ENCODE measurements at regions not wholly inside any gene's neighbourhood (a gene's known extent, or its start where the extent isn't known, plus 50 kb on each side); places are given as distances from the start of the nearest gene placed in this dataset.

DNA sequence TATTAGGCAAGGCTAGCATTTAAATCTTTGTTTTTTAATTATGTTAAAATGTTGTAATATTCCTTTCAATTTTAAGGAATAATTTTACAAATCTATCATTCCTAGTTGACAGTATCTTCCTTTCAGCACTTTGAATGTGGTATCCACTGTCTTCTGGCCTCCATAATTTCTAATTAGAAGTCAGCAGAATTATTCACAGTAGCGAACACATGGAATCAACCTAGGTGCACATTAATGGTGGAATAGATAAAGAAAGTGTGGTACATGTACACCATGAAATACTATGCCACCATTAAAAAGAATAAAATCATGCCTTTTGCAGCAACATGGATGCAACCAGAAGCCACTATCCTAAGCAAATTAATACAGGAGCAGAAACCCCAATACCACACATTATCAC, 1887.8 kb downstream of the PCDH7 start:
- TF ChIP-seq, protein P1, sequence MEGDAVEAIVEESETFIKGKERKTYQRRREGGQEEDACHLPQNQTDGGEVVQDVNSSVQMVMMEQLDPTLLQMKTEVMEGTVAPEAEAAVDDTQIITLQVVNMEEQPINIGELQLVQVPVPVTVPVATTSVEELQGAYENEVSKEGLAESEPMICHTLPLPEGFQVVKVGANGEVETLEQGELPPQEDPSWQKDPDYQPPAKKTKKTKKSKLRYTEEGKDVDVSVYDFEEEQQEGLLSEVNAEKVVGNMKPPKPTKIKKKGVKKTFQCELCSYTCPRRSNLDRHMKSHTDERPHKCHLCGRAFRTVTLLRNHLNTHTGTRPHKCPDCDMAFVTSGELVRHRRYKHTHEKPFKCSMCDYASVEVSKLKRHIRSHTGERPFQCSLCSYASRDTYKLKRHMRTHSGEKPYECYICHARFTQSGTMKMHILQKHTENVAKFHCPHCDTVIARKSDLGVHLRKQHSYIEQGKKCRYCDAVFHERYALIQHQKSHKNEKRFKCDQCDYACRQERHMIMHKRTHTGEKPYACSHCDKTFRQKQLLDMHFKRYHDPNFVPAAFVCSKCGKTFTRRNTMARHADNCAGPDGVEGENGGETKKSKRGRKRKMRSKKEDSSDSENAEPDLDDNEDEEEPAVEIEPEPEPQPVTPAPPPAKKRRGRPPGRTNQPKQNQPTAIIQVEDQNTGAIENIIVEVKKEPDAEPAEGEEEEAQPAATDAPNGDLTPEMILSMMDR (IDR thresholded peaks at IDR 0.05; ENCODE audit: insufficient read depth, low read length, poor library complexity, severe bottlenecking) = no peak
- no peak for DNase-seq (ENCODE audit: low read depth)
- H3K27me3 ChIP-seq (ENCODE audit: control insufficient read depth, insufficient read depth, low read length) = no peaks in the 10 kb centered on the region
- no peaks in the 10 kb centered on the region for H3K36me3 ChIP-seq (ENCODE audit: control insufficient read depth, insufficient read depth, low read length)
- no peak overlapping the region for H3K4me3 ChIP-seq (ENCODE audit: low read depth, low read length)

DNA sequence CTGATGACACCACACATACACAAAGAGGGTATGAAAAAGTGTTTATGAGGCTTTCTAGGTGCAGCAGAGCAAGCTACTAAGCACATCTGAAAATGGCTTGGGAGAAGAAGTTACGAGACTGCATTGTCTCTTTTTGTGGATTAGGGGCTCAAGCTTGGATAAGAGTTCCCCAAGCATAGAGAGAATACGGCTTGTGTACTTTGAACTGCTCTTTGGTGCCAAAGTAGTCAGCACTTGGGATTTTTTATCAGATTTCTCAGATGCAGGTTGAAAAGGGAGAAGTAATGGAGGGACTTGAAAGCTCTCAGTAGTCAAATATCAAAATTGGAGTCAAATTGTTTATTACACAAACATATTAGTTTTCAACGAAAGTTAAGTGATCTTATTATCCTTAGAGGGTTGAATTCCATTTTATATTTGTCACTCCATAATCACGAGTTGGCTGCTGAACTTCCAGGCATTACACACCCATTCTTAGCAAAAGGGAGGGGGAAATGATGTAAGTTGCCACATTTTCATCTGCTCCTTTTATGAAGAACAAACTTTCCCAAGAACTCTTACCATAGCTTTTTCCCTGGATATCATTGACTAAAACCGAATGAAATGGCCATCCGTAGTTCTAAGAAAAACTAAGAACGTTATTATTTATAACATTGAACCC, 1904.9 kb downstream of the PCDH7 start:
- H3K27me3 ChIP-seq (ENCODE audit: control insufficient read depth, insufficient read depth, low read length) = no peaks in the 10 kb centered on the region
- no peak overlapping the region for H3K4me3 ChIP-seq (ENCODE audit: low read depth, low read length)
- no peak for DNase-seq (ENCODE audit: low read depth)
- no peaks in the 10 kb centered on the region for H3K36me3 ChIP-seq (ENCODE audit: control insufficient read depth, insufficient read depth, low read length)
- TF ChIP-seq, protein P1 (IDR thresholded peaks at IDR 0.05; ENCODE audit: insufficient read depth, low read length, poor library complexity, severe bottlenecking) = no peak

DNA sequence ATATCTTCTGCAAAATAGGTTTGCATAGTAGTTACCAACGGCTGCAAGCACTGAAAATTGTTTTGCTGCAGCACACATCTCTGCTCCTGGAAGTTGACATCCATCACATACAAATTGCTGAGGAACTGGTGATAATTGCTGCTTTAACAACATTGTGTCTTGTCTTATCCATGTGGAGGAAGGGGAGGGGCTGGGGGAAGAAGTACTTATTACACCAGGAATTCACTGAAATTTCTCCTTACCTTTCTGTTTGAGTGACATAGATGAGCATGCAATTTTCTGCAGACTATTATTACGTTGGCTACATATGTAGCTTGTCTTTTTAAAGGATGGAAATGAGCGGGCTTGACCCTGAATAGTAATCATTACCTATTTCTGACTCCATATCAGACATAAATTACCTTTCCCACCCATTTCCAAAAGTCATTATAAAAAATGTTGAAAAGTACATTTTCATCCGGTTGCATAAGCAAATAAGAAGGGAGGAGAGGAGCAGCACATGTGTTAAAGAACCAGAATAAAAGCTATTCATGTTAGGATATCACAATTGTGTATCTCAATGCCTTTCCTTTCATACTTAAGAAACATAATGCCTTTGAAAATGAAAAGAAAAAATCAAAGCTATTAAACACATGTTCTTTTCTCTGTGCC, 1905.6 kb downstream of the PCDH7 start:
- Histone ChIP-seq H3K36me3 (ENCODE audit: control insufficient read depth, insufficient read depth, low read length) (no peaks in the 10 kb centered on the region), H3K4me3 (ENCODE audit: low read depth, low read length) (no peak overlapping the region), H3K27me3 (ENCODE audit: control insufficient read depth, insufficient read depth, low read length) (no peaks in the 10 kb centered on the region)
- TF ChIP-seq, protein P1 (IDR thresholded peaks at IDR 0.05; ENCODE audit: insufficient read depth, low read length, poor library complexity, severe bottlenecking) = no peak
- no peak for DNase-seq (ENCODE audit: low read depth)

DNA sequence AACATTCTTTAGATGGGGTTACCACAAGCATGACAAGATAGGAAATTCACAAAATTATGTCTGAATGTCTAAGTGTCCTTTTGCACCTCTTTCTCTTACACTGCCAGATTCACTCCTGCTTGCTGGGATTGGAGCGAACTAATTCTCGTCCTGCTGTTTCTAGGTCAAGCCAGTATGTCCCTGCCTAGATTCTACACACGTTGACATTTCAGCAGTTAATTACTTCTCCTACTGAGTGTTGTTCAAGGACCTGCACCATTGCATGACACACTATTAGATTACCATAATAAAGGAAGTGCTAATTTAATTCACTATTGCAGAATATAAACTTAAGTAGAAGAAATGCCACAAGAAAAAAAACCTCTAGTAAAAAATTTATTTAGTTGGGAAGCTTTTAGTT, 1911.7 kb downstream of the PCDH7 start:
- TF ChIP-seq, protein P1 (IDR thresholded peaks at IDR 0.05; ENCODE audit: insufficient read depth, low read length, poor library complexity, severe bottlenecking) = no peak
- DNase-seq (ENCODE audit: low read depth) = no peak
- H3K4me3 ChIP-seq (ENCODE audit: low read depth, low read length) = no peak overlapping the region
- no peaks in the 10 kb centered on the region for H3K27me3 ChIP-seq (ENCODE audit: control insufficient read depth, insufficient read depth, low read length)
- no peaks in the 10 kb centered on the region for H3K36me3 ChIP-seq (ENCODE audit: control insufficient read depth, insufficient read depth, low read length)

DNA sequence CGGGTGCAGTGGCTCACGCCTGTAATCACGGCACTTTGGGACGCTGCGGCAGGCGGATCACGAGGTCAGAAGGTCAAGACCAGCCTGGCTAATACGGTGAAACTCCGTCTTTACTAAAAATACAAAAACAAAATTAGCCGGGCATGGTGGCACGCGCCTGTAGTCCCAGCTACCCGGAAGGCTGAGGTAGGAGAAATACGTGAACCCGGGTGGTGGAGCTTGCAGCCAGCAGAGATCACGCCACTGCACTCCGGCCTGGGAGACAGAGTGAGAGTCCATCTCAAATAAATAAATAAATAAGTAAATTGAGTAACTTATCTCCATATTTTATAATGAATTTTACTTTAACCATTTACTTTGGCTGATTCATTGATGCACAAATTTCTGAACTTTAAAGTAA, 1913.3 kb downstream of the PCDH7 start:
- no peak for DNase-seq (ENCODE audit: low read depth)
- TF ChIP-seq, protein P1 (IDR thresholded peaks at IDR 0.05; ENCODE audit: insufficient read depth, low read length, poor library complexity, severe bottlenecking) = no peak
- no peaks in the 10 kb centered on the region for H3K36me3 ChIP-seq (ENCODE audit: control insufficient read depth, insufficient read depth, low read length)
- no peak overlapping the region for H3K4me3 ChIP-seq (ENCODE audit: low read depth, low read length)
- H3K27me3 ChIP-seq (ENCODE audit: control insufficient read depth, insufficient read depth, low read length) = no peaks in the 10 kb centered on the region

DNA sequence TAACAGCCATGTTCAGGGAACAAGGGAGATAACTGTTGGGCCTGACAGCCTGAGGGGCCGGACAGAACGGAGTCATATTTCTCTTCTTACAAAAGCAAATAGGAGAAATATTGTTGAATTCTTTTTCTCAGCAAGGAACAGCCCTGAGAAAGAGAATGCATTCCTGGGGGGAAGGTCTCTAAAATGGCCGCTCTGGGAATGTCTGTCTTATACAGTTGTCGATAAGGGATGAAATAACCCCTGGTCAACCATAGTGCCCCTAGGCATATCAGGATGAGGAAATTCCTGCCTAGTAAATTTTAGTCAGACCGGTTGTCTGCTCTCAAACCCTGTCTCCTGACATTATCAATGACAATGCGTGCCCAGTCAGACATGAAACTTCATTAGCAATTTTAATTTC, 1925.5 kb downstream of the PCDH7 start:
- TF ChIP-seq, protein P1 (IDR thresholded peaks at IDR 0.05; ENCODE audit: insufficient read depth, low read length, poor library complexity, severe bottlenecking) = no peak

More for the DNA sequence above, 1925.5 kb downstream of the PCDH7 start:
- Histone ChIP-seq H3K36me3 (ENCODE audit: control insufficient read depth, insufficient read depth, low read length) (no peaks in the 10 kb centered on the region), H3K4me3 (ENCODE audit: low read depth, low read length) (no peak overlapping the region), H3K27me3 (ENCODE audit: control insufficient read depth, insufficient read depth, low read length) (no peaks in the 10 kb centered on the region)
- no peak for DNase-seq (ENCODE audit: low read depth)

Data from kidney epithelial cell (primary cell).